GM12878 (cell line): ENCODE measurements at regions not wholly inside any gene's neighbourhood (a gene's known extent, or its start where the extent isn't known, plus 50 kb on each side); places are given as distances from the start of the nearest gene placed in this dataset.

ENCODE experiments used
- ATAC-seq: fragments of 200-7000 bp; cut with Tn5 transposase; 3 replicates; pipeline ENCODE4 v1.9.1; 2020; ENCODE audit warnings: mild to moderate bottlenecking, moderate library complexity
- BruUV-seq: library from RNA; stranded (reverse); fragments of 400-500 nt; replicated peaks from 2 replicates; lab custom pipeline; 2021; lab: Mats Ljungman, UMichigan
- CTCF ChIA-PET: fragments of 300-600 bp; sonication (Branson Sonifier 250); formaldehyde crosslinking; extraction: SDS; loops from one replicate; lab custom pipeline; 2021; ENCODE audit warnings: inconsistent platforms; lab: Yijun Ruan, JAX
- POLR2A ChIA-PET: fragments of 350-600 bp; formaldehyde crosslinking; extraction: SDS; loops from one replicate; lab custom pipeline; 2021; ENCODE audit warnings: inconsistent platforms; lab: Charles Lee
- RAD21 ChIA-PET: fragments of 300-600 bp; sonication (Branson Sonifier 250); formaldehyde crosslinking; loops from one replicate; lab custom pipeline; 2023; ENCODE audit warnings: antibody characterized with exemption; ENCODE audit not compliant: unreplicated experiment; lab: Charles Lee
- SMC1A ChIA-PET: fragments of 300-600 bp; sonication (Branson Sonifier 250); formaldehyde crosslinking; loops from one replicate; lab custom pipeline; 2023; ENCODE audit not compliant: unreplicated experiment, uncharacterized antibody; lab: Charles Lee
- DNase-seq: peaks from one replicate; pipeline ENCODE4 v3.0.0-alpha.2; 2011; ENCODE audit warnings: low read depth, low spot score
- FAIRE-seq: peaks from 3 replicates; lab custom pipeline; 2011; peaks lifted over from hg19 to GRCh38; lab: Jason Lieb, UNC
- H2AFZ ChIP-seq: 2 replicates; pipeline ENCODE4 v1.6.0; 2011; ENCODE audit warnings: low read depth, low read length, control low read depth; ENCODE audit not compliant: control insufficient read depth
- H3K27ac ChIP-seq: 2 replicates; pipeline ENCODE4 v1.5.1; 2011; ENCODE audit warnings: control low read depth; ENCODE audit not compliant: control insufficient read depth, insufficient read depth
- H3K27me3 ChIP-seq, 2 experiments: replicated peaks in 1 of 2; 2 replicates each; pipeline versions ENCODE4 v1.6.0 to v1.6.1; 2011; ENCODE audit warnings: low read length in 1 of 2; ENCODE audit not compliant: control insufficient read depth in 2 of 2, insufficient read depth in 2 of 2
- H3K36me3 ChIP-seq, 2 experiments: 2 replicates each; pipeline ENCODE4 v1.5.1; 2011; ENCODE audit warnings: low read length in 1 of 2; ENCODE audit not compliant: control insufficient read depth in 2 of 2, insufficient read depth in 2 of 2
- H3K4me1 ChIP-seq: 2 replicates; pipeline ENCODE4 v1.6.1; 2011; ENCODE audit warnings: mild to moderate bottlenecking, low read length, moderate library complexity, mixed read lengths; ENCODE audit not compliant: control insufficient read depth, insufficient read depth
- H3K4me2 ChIP-seq: 2 replicates; pipeline ENCODE4 v1.6.0; 2011; ENCODE audit warnings: control low read depth; ENCODE audit not compliant: control insufficient read depth, insufficient read depth
- H3K4me3 ChIP-seq: fragments of 200-600 bp; sonication (generic); 2 replicates; pipeline ENCODE4 v1.5.1; 2016
- H3K79me2 ChIP-seq: 2 replicates; pipeline ENCODE4 v1.6.0; 2011; ENCODE audit warnings: low read length; ENCODE audit not compliant: control insufficient read depth, insufficient read depth
- H3K9ac ChIP-seq: 2 replicates; pipeline ENCODE4 v1.8.0; 2011; ENCODE audit warnings: low read length, control low read depth, mixed read lengths; ENCODE audit not compliant: control insufficient read depth, insufficient read depth
- H3K9me3 ChIP-seq: replicated peaks from 3 replicates; pipeline ENCODE4 v1.5.1; 2011; ENCODE audit warnings: mild to moderate bottlenecking, low read length; ENCODE audit not compliant: control insufficient read depth, insufficient read depth
- H4K20me1 ChIP-seq: 2 replicates; pipeline ENCODE4 v1.6.0; 2011; ENCODE audit not compliant: control insufficient read depth, insufficient read depth
- BHLHE40 ChIP-seq, 2 experiments: fragments of 450-650 bp in 1 of 2; IDR thresholded peaks; 2 replicates each; pipeline ENCODE4 v1.6.1; 2011 to 2017; ENCODE audit warnings: low read depth in 2 of 2, borderline replicate concordance in 1 of 2, improper control_type of control experiment in 1 of 2, low read length in 1 of 2, mild to moderate bottlenecking in 1 of 2
- CHD1 ChIP-seq: IDR thresholded peaks from 2 replicates; pipeline ENCODE4 v1.6.1; 2012; ENCODE audit warnings: low read depth, low read length, improper control_type of control experiment
- CREB1 ChIP-seq: IDR thresholded peaks from 2 replicates; pipeline ENCODE4 v1.6.1; 2012; ENCODE audit warnings: low read depth, mild to moderate bottlenecking, inconsistent platforms
- CTCF ChIP-seq, 3 experiments: IDR thresholded peaks in 2 of 3; conservative IDR thresholded peaks in 1 of 3; 2 replicates each; pipeline ENCODE4 v1.5.1; 2011; ENCODE audit warnings: low read depth in 3 of 3, low read length in 3 of 3, mild to moderate bottlenecking in 3 of 3, control low read depth in 2 of 3, moderate library complexity in 2 of 3, inconsistent platforms in 1 of 3, mixed read lengths in 1 of 3; ENCODE audit not compliant: control insufficient read depth in 2 of 3, insufficient read depth in 1 of 3; ENCODE audit errors: extremely low read depth in 1 of 3
- FOXK2 ChIP-seq: fragments of 450-650 bp; IDR thresholded peaks from 2 replicates; pipeline ENCODE4 v1.6.1; 2017; ENCODE audit warnings: mild to moderate bottlenecking, moderate library complexity
- KDM1A ChIP-seq: fragments of 200-600 bp; sonication (generic); IDR thresholded peaks from 2 replicates; pipeline ENCODE4 v1.6.1; 2016; ENCODE audit warnings: borderline replicate concordance
- RAD21 ChIP-seq: IDR thresholded peaks from 2 replicates; pipeline ENCODE4 v1.6.1; 2011; ENCODE audit warnings: mild to moderate bottlenecking, low read depth, low read length, moderate library complexity; ENCODE audit not compliant: insufficient read depth
- SMAD1 ChIP-seq: fragments of 450-650 bp; IDR thresholded peaks from 2 replicates; pipeline ENCODE4 v1.6.1; 2018; ENCODE audit warnings: mild to moderate bottlenecking, low read depth; ENCODE audit not compliant: partially characterized antibody
- SMAD5 ChIP-seq: IDR thresholded peaks from 2 replicates; pipeline ENCODE4 v1.6.1; 2016; ENCODE audit warnings: antibody characterized with exemption, low read depth
- SMC3 ChIP-seq: IDR thresholded peaks from 2 replicates; pipeline ENCODE4 v1.6.1; 2011; ENCODE audit warnings: low read length, improper control_type of control experiment, borderline replicate concordance
- TARDBP ChIP-seq: IDR thresholded peaks from 2 replicates; pipeline ENCODE4 v1.6.1; 2016; ENCODE audit warnings: borderline replicate concordance
- YY1 ChIP-seq: IDR thresholded peaks from 2 replicates; pipeline ENCODE4 v1.6.1; 2011; ENCODE audit warnings: low read depth, mild to moderate bottlenecking, low read length
- ZNF207 ChIP-seq: fragments of 450-650 bp; IDR thresholded peaks from 2 replicates; pipeline ENCODE4 v1.6.1; 2014; ENCODE audit warnings: antibody characterized with exemption, mild to moderate bottlenecking, borderline replicate concordance
- WGBS: methylation state at CpG from one replicate; pipeline ENCODE4 v1.1.6; 2016; ENCODE audit warnings: low lambda C conversion rate; ENCODE audit not compliant: insufficient replicate concordance, insufficient coverage; ENCODE audit errors: missing lambda C conversion rate; 5-methylcytosine and 5-hydroxymethylcytosine counted together
- in situ Hi-C: fragments of 300-500 bp; cut with MboI; formaldehyde crosslinking; loops from 9 replicates; pipeline ENCODE4 v1.14.3; 2018; ENCODE audit warnings: mixed read lengths
- intact Hi-C: fragments of 100-400 bp; cut with micrococcal nuclease; formaldehyde crosslinking; loops from one replicate; pipeline ENCODE4 v1.14.2; 2022; ENCODE audit not compliant: unreplicated experiment
- TF ChIP-seq, protein P1 (sequence below): fragments of 450-650 bp; IDR thresholded peaks from 2 replicates; pipeline ENCODE4 v1.6.1; 2018; ENCODE audit warnings: borderline replicate concordance, mild to moderate bottlenecking; ENCODE audit not compliant: partially characterized antibody
- TF ChIP-seq, protein P2 (sequence below): IDR thresholded peaks from 2 replicates; pipeline ENCODE4 v1.6.1; 2011; ENCODE audit warnings: mild to moderate bottlenecking, low read depth, low read length, moderate library complexity; ENCODE audit not compliant: insufficient replicate concordance

- TF ChIP-seq KDM1A (no peak), CREB1 (no peak), SMAD5 (no peak), CHD1 (no peak), SMAD1 (no peak)
- TF ChIP-seq, protein P1, sequence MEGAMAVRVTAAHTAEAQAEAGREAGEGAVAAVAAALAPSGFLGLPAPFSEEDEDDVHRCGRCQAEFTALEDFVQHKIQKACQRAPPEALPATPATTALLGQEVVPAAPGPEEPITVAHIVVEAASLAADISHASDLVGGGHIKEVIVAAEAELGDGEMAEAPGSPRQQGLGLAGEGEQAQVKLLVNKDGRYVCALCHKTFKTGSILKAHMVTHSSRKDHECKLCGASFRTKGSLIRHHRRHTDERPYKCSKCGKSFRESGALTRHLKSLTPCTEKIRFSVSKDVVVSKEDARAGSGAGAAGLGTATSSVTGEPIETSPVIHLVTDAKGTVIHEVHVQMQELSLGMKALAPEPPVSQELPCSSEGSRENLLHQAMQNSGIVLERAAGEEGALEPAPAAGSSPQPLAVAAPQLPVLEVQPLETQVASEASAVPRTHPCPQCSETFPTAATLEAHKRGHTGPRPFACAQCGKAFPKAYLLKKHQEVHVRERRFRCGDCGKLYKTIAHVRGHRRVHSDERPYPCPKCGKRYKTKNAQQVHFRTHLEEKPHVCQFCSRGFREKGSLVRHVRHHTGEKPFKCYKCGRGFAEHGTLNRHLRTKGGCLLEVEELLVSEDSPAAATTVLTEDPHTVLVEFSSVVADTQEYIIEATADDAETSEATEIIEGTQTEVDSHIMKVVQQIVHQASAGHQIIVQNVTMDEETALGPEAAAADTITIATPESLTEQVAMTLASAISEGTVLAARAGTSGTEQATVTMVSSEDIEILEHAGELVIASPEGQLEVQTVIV: no peak
These were observed 1262.9 kb downstream of the TMEM121 start (continued) for GRCh38 chr14:106789318-106789717.

GRCh38 chr14:106790189-106791036 lies 1264.0 kb downstream of the TMEM121 start:
- FAIRE-seq (no peak), ATAC-seq (peak; percentile 92), DNase-seq (no peak)
- in situ Hi-C loops (no loop called here), intact Hi-C loops (loop anchor here (5.0 kb wide), 1 partner anchor 42 kb away; no protein-coding TSS in a partner anchor)
- Histone ChIP-seq H3K4me2 (no peak overlapping the region), H3K27me3 (no peaks in the 10 kb centered on the region), H3K9me3 (no peaks in the 10 kb centered on the region), H4K20me1 (no peaks in the 10 kb centered on the region), H3K9ac (no peak overlapping the region), H2AFZ (no peak overlapping the region; the same call in 1 of the 2 replicates), H3K27ac (no peak overlapping the region), H3K4me3 (no peak overlapping the region), H3K36me3 (no peaks in the 10 kb centered on the region), H3K79me2 (no peaks in the 10 kb centered on the region), H3K4me1 (no peaks in the 10 kb centered on the region)
- POLR2A ChIA-PET: no interaction called here
- no TSS peak for BruUV-seq
- SMC1A ChIA-PET: interaction anchor here (0.8 to 1.7 kb wide), 6 partner anchors 8 to 83 kb away, joined by 3 to 7 read pairs (median 3); no protein-coding TSS in a partner anchor
- RAD21 ChIA-PET: interaction anchor here (0.5 to 2.1 kb wide), 6 partner anchors 11 to 354 kb away, joined by 3 to 11 read pairs (median 3); no protein-coding TSS in a partner anchor
- WGBS: 9% methylated on average over 17 of the region's 17 CpGs
- CTCF ChIA-PET: interaction anchor here (0.7 to 5.8 kb wide), 27 partner anchors 8 to 260 kb away, joined by 3 to 61 read pairs (median 6); no protein-coding TSS in a partner anchor
- TF ChIP-seq BHLHE40 (IDR thresholded peaks at IDR 0.05; ENCODE audit: borderline replicate concordance in 1 of 2, low read depth in 2 of 2, low read length in 1 of 2): peak; percentile 59 to 75; a peak in 1 of 4 replicates
- 0 out of 2 replicates have a peak, but pooled peaks have one; percentile 31 for TF ChIP-seq ZNF207
- no peak for TF ChIP-seq FOXK2
- peak; percentile 58; the same call in 1 of the 2 replicates for TF ChIP-seq YY1
- peak; percentile 72 to 95 (median 93) for TF ChIP-seq CTCF (IDR thresholded peaks at IDR 0.05 in 2 of 3, conservative IDR thresholded peaks at IDR 0.05 in 1 of 3; ENCODE audit: control insufficient read depth in 2 of 3, extremely low read depth in 1 of 3, insufficient read depth in 1 of 3, low read depth in 3 of 3, low read length in 3 of 3)
- TF ChIP-seq SMC3: peak; percentile 42; the same call in 1 of the 2 replicates
- no peak for TF ChIP-seq TARDBP
- TF ChIP-seq, protein P2, sequence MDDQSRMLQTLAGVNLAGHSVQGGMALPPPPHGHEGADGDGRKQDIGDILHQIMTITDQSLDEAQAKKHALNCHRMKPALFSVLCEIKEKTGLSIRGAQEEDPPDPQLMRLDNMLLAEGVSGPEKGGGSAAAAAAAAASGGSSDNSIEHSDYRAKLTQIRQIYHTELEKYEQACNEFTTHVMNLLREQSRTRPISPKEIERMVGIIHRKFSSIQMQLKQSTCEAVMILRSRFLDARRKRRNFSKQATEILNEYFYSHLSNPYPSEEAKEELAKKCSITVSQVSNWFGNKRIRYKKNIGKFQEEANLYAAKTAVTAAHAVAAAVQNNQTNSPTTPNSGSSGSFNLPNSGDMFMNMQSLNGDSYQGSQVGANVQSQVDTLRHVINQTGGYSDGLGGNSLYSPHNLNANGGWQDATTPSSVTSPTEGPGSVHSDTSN: peak; percentile 31
- TF ChIP-seq RAD21: peak; percentile 82
